DMS79 (cell line): ENCODE measurements at regions not wholly inside any gene's neighbourhood (a gene's known extent, or its start where the extent isn't known, plus 50 kb on each side); places are given as distances from the start of the nearest gene placed in this dataset.
"Not testable (repeated sequence)": the region's sequence is repeated elsewhere in the genome, so short reads cannot be mapped to it uniquely, and the experiment has no call there.

Experiments used
- DNase-seq: peaks from one replicate; lab custom pipeline; 2025; lab: John Stamatoyannopoulos, UW

DNA sequence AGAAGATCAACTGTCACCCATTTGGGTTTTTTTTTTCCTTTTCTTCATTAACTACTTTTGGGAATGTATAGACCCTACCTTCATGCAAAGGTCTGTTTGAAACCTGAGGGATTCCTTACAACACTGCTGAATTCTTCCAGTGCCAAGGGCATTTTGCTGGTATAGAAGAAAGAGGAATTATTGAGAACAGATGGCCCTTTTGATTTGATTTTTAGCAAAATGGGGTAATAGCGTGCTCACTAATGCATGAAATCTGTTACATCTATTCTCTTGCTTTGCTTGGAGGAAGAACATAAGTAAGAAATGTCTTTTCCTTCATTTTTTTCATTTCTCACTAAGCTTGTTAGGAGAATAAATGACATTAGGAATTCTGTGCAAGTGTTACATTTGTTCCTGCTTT, 501.9 kb downstream of the TMEM135 start:
- no peak for DNase-seq

DNA sequence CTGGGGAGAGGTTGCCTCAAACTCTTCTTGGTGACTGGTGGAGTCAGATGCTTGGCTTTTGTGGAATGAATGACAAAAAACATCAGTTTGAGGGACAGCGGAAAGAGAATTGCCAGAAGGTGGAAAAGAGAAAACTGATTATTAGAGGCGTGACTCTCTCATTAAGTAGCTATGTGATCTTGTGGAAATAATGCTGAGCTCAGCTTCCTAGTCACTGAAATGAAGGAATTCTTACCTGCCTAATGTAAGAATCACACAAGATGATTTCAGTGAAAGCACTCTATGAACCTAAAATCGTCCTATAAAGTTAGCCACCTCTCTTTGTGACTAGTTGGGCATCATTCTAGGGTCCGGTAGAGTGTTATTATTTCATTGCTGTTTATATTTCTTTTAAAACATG, 498.8 kb downstream of the TMEM135 start:
- DNase-seq = no peak

DNA sequence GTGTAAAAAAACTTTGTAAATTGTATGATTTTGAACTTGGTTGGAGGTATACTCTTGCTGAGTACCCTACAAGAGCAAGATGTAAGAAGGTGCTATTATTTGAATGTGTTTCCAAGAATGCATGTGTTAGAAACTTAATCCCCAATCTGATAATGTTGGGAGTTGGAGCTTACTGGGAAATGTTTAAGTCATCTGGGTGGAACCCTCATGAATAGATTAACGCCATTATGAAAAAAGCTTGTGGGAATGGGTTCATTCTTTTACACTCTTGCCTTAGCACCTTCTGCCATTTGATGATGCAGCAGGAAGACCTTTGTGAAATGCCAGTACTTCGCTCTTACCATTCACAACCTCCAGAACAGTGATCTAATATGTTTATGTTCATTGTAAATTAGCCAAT, 498.3 kb downstream of the TMEM135 start:
- DNase-seq = no peak

DNA sequence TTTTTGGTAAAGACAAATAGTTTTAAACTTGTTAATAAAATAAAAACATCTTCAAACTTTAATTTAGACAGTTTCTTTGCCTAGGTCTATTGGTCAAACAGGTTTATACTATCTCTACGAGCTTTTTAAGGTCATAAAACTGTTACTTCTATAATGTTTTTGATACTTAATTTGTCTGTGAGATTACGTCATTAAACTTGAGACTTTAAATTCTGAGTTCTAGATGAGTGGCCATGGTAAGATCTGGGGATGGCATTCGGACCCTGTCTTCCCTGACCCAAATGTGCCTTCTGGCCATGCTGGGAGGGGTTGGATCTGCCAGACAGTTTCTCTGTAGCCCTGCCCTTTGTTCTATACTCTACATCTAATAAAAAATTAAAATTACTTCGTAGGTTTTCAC, 497.8 kb downstream of the TMEM135 start:
- no peak for DNase-seq

DNA sequence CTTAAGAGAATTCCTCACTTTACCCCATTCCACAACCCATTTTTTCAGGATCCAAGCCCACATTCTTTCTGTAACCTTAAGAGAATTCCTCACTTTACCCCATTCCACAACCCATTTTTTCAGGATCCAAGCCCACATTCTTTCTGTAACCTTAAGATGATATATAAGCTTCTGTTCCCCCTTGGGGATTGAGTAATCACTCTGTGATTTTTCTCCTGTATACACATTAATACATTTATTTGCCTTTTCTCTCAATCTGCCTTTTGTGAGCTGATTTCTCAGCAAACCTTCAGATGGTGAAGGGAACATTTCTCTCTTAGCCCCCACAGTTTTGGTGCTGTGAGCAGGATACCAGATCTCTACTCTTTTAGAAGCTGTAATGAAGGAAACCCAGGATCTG, 494.1 kb downstream of the TMEM135 start:
- not testable (repeated sequence) for DNase-seq

DNA sequence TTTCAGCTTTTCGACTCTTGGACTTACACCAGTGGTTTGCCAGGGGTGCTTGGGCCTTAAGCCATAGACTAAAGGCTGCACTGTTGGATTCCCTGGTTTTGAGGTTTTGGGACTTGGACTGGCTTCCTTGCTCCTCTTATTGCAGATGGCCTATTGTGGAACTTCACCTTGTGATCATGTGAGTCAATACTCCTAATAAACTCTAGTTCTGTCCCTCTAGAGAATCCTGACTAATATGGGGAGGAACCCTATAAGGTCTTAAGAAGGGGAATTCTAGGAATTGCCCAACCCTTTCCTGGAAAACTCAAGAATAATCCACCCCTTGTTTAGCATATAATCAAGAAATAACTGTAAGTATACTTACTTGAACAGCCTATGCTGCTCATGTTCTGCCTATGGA, 491.8 kb downstream of the TMEM135 start:
- DNase-seq = no peak

DNA sequence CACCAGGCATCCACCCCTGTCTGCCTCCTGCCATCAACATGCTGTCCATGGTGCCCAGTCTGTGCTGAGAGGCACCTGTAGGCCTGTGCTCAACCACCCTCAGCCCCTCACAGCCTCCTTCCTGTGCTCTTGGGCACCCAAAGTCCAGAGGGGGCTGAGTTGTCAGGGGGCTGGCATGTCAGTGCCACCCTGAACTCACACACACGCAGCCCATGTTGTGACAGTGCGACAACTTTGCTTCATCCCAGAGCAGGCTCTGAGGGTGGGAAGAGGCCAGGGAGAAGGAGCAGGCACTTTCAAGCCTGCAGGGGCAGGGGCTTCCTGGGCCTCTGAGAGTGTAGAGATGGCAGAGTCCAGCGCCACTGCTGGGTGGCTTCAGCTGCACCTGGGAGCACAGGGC, 491.0 kb downstream of the TMEM135 start:
- no peak for DNase-seq

DNA sequence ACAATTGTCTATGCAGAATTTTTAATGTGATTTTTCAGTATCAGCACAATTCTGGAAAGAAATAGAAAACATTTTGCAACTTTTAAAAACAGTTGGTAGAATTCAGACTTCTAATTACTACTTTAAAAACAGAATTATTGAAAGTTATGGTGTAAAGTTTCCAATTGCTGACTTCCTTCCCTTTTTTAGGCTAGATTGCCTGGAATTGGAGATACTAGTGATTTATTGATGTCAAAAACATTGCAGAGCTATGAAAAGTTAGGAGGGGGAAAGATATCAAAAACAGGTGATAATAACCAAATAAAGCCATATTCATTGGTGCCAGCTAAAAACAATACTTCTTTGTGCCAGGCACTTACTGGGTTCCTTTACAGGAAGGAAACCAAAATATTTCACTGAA, 485.5 kb downstream of the TMEM135 start:
- DNase-seq = no peak

DNA sequence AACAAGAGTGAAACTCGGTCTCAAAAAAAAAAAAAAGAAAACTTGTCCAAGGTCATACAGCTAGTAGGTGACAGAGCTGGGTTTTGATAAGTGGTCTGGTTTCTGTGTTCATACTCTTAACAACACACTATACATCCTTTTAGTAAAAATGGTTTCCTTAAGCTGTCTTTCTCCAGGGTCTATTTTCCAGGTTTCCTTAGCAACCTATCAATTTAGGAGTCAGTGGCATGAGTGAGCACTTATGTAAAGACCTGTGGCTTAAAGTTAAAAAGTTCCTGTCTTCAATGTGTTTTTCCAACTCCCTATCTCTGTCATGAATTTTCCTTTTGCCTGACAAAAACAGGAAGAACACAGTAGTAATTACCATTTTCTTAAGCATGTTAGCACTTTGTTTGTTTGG, 480.5 kb downstream of the TMEM135 start:
- no peak for DNase-seq

DNA sequence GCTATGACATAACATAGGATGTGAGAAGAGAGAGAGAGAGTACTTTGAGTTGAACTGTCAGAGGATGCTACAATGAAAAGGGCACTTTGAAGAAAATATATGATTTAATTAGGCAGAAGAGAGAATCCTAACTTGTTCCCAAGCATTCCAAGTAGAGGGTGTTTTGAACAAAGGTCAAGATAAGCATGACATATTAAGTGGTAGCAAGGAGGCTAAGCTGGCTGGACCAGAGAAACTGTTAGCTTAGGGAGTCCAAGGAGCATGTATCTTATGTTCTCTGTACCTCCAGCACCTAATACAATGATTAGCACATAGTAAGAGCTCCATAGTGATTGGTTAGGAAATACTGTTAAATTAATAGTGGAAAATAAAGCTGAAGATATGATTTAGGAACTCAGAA, 479.6 kb downstream of the TMEM135 start:
- DNase-seq = no peak

DNA sequence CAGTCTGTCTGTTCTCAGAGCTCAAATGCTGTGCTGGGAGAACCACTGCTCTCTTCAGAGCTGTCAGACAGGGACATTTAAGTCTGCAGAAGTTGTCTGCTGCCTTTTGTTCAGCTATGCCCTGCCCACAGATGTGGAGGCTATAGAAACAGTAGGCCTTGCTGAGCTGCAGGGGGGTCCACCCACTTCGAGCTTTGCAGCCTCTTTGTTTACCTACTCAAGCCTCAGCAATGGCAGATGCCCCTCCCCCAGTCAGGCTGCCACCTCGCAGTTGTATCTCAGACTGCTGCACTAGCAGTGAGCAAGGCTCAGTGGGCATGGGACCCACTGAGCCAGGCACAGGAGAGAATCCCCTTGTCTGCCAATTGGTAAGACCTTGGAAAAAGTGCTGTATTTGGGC, 470.0 kb downstream of the TMEM135 start:
- DNase-seq = not testable (repeated sequence)

DNA sequence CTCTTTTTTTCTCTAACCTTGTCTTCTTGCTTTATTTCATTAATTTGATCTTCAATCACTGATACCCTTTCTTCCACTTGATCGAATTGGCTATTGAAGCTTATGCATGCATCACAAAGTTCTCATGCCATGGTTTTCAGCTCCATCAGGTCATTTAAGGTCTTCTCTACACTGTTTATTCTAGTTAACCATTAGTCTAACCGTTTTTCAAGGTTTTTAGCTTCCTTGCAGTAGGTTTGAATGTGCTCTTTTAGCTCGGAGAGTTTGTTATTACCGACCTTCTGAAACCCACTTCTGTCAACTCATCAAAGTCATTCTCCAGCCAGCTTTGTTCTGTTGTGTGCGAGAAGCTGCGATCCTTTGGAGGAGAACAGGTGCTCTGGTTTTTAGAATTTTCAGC, 469.2 kb downstream of the TMEM135 start:
- DNase-seq = not testable (repeated sequence)

DNA sequence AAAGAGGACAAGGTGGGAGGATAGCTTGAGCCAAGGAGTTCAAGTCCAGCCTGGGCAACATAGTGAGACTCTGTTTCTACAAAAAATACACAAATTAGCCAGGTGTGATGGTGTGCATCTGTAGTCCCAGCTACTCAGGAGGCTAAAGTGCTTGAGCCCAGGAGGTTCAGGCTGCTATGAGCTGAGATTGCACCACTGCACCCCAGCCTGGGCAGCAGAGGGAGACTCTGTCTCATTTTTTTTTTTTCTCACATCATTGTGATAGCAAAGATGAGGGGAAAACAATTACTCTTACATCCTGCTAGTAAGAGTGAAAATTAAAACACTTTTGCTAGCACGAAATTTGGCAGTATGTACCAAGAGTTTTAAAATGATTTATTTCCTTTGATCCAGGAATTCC, 463.7 kb downstream of the TMEM135 start:
- DNase-seq = no peak

DNA sequence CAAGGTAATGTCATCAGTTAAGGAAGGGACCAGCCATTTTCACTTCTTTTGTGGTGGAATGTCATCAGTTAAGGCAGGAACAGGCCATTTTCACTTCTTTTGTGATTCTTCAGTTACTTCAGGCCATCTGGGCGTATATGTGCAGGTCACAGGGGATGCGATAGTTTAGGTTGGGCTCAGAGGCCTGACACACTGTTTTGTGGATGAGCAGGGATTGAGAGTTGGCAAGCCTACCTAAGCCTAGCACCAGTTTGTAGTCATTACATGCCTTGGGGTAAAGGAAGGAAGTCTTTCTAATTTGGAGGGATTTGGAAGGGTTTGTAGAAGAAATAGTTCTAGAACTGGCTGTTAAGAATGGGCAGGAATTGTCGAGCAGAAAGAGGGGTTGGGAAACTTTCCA, 457.2 kb downstream of the TMEM135 start:
- not testable (repeated sequence) for DNase-seq

DNA sequence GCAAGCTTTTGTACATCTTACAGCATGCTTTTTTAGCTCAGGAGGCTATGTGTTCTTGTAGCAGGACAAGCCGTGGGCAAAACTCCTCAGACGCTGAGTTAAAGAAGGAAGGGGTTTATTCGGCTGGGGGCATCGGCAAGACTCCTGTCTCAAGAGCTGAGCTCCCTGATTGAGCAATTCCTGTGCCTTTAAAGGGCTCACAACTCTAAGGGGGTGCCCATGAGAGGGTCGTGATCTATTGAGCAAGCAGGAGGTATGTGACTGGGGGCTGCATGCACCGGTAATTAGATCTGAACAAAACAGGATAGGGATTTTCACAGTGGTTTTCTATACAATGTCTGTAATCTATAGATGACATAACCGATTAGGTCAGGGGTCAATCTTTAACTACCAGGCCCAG, 456.3 kb downstream of the TMEM135 start:
- DNase-seq = not testable (repeated sequence)

DNA sequence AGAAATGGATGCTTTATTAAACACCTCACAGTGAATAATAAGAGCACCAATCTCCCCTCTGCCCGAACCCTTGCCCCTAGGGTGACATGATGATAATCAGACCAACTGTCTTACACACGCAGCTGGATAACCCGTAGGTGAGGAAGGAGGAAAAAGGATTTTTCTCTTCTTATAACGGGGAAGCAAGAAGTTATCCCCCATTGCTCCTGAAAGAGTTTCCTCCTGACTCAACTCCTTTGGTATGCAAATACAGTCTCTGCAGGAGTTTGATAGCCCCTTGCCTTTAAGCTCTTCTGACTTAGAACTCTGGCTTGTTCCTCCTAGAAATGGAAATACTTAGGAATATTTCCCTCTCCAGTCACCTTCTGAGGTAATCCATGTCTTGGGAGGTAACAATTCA, 455.8 kb downstream of the TMEM135 start:
- DNase-seq = no peak

DNA sequence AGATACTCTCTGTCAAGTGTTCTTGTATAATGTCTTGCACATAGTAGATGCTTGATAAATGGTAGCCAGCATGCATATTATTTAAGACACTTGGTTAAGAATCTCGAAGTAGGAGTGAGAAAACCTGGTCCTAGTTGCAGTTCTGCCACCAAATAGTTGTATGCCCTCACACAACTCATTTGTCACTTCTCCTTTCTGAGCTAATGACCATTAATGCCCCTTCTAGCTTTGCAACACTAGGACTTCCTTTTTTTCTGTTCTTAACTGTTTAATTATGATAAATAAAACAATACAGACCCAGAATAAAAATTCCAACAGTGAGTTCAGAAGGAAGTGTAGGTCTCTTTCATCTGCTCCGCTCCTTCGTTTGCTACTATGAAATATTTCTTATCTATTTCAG, 453.6 kb downstream of the TMEM135 start:
- DNase-seq = no peak

DNA sequence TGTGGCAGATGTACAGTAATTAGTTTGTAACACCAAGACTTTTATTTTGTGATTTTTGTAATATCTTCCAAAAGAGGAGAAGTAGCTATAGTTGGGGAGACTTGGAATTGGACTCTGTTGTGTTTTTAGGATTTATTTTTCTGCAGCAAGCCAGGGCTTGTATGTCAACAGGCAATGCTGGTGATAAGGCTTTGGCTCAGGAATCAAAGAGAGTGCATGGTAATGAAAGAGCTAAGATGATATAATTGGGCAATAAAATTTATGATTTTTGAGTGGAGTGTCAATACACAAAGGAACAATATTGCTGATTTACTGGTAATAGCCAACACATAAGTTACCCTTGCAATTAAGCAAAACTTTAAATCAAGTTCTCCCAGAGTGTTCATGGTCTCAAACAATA, 452.9 kb downstream of the TMEM135 start:
- DNase-seq = no peak

DNA sequence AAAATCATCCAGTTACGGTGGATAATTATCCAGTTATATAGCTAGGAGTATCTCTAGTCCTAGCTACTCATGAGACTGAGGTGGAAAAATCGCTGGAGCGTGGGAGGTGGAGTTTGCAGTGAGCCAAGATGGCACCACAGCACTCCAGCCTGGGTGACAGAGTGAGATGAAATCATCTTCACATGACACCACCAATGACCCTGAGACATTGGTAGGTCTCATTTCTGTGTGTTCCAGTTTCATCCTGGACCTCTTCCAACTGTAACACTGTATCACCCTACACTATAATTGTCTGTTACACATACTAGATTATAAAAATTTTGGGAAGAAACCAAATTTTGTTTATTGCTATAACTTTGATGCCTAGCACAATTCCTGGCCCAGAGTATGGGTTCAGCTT, 446.8 kb downstream of the TMEM135 start:
- no peak for DNase-seq

DNA sequence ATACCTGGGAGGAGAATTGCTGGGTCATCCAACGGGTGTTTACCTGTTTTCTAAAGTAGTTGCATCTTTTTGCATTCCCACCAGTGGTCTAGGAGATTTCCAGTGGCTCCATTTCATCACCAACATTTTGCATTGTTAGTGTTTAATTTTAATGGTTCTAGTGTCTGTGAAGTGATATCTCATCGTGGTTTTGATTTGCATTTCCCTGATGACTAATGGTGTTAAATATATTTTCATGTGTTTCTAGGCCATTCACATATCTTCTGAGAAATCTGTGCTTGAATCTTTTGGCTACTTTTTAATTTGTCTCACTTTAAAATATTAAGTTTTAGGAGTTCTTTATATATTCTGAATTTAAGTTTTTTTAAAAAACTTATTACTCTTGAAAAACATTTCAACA, 439.6 kb downstream of the TMEM135 start:
- DNase-seq = no peak

DNA sequence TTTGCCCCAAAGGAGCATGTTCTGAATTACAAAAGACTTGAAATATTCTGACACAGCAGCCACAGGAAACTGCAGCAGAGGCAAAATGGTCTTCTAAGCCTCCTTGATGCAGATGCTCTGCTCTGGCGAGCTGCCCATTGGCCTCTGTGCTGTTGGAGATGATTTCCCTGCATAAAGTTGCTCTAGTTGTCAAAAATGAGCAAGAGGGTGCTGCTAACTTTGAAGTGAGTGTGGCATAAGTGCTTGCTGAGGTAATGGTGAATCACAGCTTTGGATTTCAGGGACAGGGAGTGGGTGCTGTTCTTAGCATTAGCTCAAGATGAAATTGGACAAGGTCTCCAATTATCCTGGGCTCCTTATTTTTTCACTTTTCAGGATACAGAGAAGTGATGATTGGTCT, 435.4 kb downstream of the TMEM135 start:
- DNase-seq = no peak

DNA sequence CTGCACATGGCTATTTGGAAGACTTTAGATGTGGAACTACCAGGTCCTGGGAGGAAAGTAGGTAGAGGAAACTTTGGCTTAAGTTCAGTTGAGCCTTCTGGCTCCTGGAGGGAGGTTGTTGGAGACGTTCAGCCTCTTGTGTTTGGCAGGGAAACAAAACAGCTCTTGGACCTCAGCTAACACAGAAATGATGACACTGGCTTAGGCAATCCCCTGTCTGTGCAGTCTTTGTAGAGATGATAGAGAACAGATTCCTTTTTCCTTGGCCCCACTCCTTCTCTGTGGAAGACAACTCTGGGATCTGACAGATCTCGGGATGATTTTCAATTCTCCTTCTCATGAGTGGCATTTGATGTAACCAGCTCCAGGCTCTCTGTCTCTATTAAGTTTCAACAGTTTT, 428.5 kb downstream of the TMEM135 start:
- DNase-seq = no peak

DNA sequence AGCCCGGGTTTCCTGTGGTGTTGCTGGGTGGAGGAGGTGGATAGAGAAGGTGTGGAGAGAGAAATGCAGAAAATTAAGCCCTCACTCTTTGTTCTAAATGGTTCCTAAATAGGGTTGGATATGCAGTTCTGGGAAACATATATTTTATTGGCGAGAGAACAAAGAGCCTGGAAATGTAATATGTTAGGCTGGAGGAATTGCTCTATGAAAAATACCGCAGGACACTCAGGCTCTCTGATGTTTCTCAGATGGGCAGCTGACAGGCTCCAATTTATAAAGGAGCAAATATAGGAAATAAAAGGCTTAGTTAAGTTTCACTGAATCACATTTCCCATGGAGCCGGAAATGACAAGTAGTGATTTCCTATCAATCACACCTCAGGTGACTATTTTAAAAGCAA, 428.0 kb downstream of the TMEM135 start:
- DNase-seq = no peak

DNA sequence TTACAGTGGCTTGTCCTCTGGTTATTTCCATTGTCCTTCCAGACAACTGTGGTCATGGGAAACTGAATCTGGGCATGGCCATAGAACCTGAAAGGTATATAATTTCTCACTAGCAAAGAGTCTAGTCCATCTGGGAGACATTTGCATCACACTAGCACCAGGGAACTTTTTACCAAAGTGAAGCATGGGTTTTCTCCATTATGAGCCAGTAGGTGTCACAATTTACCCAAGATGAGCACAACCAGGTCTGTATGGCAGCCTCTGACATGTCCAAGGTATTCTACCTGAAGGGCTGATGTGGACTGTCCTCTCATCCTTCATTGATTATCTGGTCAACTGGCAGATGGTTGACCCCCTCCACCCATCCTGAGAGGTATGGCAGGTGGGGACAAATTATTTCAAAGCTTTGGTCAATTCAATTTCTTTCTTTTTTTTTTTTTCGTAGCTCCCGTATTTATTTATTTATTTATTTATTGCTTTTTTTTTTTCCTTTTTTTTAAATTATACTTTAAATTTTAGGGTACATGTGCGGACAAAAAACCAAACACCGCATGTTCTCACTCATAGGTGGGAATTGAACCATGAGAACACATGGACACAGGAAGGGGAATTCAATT, 425.9 kb downstream of the TMEM135 start:
- no peak for DNase-seq

DNA sequence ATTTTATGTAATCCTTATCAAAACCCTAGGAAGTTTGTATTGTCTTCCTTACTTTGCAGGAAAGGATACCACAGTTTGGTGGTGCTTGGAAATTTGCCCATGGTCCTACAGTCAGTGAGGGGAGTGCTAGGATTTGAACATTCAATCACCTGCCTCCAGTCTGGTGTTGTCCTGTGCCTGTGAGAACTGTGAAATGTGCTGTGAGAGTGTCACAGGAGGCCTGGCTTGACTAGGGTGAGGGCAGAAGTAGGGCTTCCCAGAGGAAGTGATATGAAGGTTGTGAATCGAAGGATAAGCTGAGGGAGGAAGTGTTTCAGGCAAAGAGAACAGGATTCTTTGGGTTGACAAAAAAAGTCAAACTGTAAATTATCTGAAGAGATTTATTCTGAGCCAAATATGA, 424.4 kb downstream of the TMEM135 start:
- no peak for DNase-seq
